GM21367 (cell line): ENCODE measurements at regions not wholly inside any gene's neighbourhood (a gene's known extent, or its start where the extent isn't known, plus 50 kb on each side); places are given as distances from the start of the nearest gene placed in this dataset.

ENCODE experiments used
- ATAC-seq: cut with Tn5 transposase; IDR thresholded peaks from one replicate; pipeline ENCODE4 v1.9.1; 2021; ENCODE audit not compliant: unreplicated experiment

DNA sequence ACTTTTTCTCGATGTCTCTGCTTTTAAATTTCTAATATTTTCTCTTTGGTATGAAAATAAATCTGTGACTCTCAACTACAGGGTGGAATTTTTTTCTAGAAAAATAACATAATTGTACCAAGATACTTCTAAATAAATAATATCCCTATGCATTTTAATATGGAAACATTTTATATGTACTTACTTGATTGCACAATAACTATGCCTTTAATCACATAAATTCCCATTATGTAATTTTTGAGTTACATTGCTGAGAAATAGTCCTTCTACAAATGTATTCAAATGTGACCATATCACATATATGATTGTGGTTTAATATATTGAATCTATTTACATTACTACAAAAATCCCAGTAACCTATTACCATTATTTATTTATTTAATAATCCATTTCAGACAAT lies 1543.3 kb upstream of the PABPC4L start:
- ATAC-seq, result no peak

DNA sequence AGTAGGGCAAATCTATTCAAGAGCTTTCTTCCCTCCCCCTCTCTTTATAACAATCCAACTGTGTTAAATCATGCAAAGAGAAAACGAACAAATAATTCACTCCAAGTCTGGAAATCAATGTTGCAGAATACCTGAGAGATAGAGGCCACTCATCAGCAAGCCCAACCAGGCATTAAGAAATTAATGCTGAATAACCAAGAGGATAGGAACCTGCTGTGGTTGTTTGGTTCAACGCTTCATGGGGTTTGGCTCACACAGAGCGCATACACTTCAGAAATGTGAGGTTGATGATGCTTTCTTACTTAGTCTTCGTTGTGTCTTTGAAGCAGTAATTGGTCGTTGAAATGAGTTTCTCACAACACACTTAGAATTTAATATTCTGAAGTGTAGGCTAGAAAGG lies 1540.0 kb upstream of the PABPC4L start:
- ATAC-seq, result no peak

DNA sequence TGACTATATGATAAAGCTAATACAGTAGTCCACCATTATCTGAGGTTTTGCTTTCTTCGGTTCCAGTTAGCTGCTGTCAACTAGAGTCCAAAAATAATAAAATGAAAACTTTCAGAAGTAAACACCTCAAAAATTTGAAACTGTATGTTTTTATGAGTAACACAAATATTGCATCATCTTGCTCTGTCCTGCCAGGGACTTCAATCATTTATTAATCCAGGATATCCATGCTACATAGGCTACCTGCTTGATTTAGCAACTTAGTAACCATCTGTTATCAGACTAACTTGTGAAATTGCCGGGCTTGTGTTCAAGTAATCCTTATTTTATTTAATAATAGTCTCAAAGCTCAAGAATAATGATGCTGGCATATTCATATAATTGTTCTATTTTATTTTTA lies 1537.8 kb upstream of the PABPC4L start:
- no peak for ATAC-seq

DNA sequence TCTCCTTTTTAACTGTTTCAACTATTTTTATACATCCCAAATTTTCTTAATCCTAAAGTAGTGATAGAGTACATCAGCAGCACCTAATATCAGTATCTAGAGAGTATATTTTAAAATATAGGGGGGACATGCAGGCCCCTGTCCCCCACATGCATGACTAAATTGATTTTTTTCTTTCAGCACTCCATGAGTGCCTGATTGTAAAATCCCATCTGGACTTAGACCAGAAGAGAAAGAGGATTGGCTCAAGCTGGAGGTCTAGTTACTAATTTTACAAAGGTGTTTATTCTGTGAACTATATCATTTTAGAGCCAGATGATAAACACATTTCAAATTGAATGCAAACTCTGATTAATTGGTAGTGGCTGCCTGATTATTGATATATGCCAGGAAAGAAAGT lies 1533.9 kb upstream of the PABPC4L start:
- ATAC-seq, result no peak

DNA sequence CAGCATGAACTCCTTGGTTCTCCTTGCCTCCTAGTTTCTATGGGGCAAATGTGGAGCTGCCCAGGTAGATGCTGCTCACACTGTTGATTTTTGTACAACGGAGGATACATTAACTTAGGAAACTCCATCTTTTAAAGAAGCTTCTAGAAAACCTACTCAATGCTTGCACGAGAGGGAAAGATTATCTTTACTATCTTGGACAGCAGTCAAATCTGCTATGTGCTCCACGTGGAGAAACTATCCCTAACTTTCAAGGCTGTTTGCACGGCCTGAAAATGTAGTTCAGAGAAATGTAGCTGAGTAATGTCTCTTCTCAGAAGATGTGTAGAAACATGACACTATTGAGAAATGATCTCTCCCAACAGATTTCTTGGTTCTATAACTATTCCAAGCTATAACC lies 1530.9 kb upstream of the PABPC4L start:
- ATAC-seq, result no peak

DNA sequence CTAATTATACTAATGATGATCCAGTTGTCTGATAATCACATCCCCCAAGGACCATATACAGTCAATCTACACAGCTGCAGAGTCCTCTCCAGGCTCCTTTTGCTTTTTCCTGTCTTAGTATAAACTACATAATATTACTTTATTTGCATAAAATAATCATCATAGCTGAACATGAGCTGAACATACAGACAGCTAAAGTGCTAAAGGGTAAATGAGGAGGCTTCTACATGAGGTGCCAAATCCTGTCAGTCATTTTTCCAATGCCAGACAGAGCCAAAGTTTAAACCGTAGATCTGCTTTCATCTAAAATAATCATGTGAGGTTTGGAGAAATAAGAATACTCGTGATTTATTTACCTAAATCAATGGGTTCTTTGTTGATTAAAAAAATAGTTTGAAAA lies 1530.1 kb upstream of the PABPC4L start:
- ATAC-seq, result no peak

DNA sequence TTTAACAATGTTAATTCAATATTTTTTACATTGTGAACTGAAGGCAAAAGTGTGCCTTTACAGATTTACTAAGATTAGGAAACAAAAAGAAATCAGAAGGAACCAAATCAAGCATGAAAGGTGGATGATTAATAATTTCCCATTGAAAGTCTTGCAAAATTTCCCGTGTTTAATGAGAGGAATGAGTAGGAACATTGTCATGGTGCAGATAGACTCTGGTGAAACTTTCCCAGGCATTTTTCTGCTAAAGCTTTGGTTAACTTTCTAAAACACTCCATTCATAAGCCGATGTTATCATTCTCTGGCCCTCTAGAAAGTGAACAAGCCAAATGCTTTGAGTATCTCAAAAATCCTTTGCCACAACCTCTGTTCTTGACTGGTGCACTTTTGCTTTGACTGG lies 1522.8 kb upstream of the PABPC4L start:
- ATAC-seq, result no peak

DNA sequence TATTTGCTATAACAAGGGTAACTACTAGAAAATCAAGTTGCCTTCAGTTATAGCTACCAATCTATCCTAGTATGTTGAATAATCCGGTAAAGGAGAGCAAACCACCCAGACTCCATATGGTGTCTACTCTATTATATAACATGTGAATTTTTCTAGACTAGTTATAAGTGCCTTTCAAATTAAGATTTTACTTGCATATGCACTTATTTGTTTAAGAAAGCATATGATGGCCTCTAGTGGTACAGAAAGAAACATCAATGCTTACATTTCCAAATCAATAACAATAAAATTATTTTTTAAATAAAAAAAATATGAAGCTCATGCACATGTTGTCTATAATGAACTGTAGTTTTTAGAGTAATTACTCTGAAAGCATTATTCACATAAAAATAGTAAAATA lies 1516.4 kb upstream of the PABPC4L start:
- no peak for ATAC-seq

DNA sequence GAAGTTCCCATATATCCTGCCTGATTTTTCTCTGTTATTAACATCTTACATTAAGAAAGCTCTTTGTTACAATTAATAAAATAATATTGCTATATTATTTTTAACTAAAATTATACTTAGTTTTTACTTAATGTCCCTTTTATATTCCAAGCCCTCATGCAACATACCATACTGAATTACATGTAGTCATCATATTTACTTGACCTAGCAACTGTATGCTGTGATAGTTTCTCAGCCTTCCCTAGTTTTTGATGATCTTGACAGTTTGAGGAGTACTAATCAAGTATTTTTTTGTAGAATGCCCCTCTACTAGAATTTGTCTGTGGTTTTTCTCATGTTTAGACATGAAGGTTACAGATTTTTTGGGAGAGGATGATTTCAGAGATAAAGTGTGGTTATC lies 1503.8 kb upstream of the PABPC4L start:
- ATAC-seq, result no peak

DNA sequence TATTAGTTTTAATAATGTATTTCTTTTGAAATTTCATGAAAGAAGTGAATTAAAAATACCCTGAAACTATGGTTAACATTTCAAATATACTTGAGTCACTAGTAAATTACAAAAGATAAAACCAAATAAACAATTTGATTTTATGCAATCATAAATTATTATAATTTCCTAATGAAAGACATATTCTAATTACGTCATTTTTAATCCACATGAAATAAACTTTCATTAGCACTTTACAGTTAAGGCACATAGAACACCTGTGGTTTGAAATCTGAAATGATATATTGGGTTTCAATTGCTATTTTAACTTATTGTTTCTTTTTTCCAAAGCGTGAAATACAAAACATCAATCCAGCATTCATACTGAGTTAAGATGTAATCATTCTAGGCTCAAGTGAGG lies 1492.5 kb upstream of the PABPC4L start:
- no peak for ATAC-seq

DNA sequence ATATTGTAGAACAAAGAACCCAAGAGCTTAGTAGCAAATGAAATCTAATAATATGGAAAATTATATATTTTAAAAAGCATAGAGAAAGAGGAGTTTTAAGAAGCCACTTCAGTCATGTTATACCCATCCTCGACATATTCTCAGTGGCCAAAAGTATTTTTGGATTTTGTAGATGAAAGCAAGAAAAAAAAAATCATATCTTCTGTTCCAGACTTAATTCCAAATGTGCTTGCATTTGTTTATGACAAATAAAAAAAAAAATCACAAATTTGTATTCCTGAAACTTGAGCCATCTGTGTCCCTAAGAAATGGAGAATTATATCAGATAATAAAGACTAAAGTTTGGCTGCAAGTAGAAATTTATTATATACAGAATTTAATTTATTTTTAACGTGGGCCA lies 1482.4 kb upstream of the PABPC4L start:
- no peak for ATAC-seq

DNA sequence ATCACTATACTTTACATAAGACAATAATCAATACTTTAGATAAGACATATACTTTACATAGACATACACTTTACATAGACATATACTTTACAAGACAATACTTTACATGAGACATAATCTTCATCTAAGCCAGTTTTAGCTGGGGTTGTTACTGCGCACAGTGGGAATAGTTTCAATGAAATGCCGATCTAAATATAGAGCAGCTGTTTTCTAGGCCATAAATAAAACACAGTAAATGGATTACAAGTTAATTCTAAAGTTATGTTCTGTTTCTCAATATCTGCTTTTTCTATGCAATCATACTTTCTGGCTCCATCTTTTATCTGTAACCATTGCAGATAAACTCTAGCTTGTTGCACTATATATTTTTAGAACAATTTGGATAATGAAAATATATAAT lies 1470.6 kb upstream of the PABPC4L start:
- ATAC-seq, result no peak

DNA sequence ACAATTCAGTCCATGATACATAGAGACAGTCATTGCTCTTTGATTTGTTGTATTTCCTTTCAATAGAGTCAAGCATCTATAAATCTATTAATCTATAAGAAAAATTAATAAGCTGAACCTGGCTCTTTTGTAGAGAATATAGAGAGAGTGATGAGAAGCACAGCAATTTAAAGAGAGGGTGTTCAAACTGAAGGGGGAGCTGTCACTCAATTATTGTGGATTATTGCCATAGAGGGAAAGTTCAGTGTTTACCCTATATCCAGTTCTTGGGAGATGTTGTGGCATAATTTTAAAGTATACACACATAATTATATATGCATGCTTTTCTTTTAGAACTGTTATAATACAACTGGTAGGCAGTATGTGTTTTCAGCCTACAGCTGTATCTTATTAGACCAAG lies 1469.0 kb upstream of the PABPC4L start:
- no peak for ATAC-seq
